WERI-Rb-1 (cell line): ENCODE measurements at regions not wholly inside any gene's neighbourhood (a gene's known extent, or its start where the extent isn't known, plus 50 kb on each side); places are given as distances from the start of the nearest gene placed in this dataset.

ENCODE experiments used
- DNase-seq: peaks from one replicate; pipeline ENCODE4 v3.0.0-alpha.2; 2020
- H3K27ac ChIP-seq: fragments of 250-450 bp; sonication (Bioruptor Pico); 2 replicates; pipeline ENCODE4 v1.5.1; 2020; ENCODE audit warnings: mild to moderate bottlenecking, moderate library complexity
- H3K27me3 ChIP-seq: fragments of 250-450 bp; sonication (Bioruptor Pico); 2 replicates; pipeline ENCODE4 v1.5.1; 2021; ENCODE audit warnings: mild to moderate bottlenecking, low read depth, moderate library complexity; ENCODE audit not compliant: insufficient read depth, severe bottlenecking
- H3K36me3 ChIP-seq: fragments of 250-450 bp; sonication (Bioruptor Pico); 2 replicates; pipeline ENCODE4 v1.5.1; 2020; ENCODE audit warnings: mild to moderate bottlenecking, moderate library complexity
- H3K4me3 ChIP-seq: 2 replicates; pipeline ENCODE4 v1.5.1; 2011; ENCODE audit warnings: low read depth, mild to moderate bottlenecking, control low read depth, low read length
- H3K9me3 ChIP-seq: fragments of 250-450 bp; sonication (Bioruptor Pico); 2 replicates; pipeline ENCODE4 v1.5.1; 2021; ENCODE audit warnings: mild to moderate bottlenecking, moderate library complexity; ENCODE audit not compliant: severe bottlenecking
- TF ChIP-seq, protein P1 (sequence below): IDR thresholded peaks from 2 replicates; pipeline ENCODE4 v1.5.1; 2011; ENCODE audit warnings: low read depth, mild to moderate bottlenecking, control low read depth, inconsistent platforms, low read length

DNA sequence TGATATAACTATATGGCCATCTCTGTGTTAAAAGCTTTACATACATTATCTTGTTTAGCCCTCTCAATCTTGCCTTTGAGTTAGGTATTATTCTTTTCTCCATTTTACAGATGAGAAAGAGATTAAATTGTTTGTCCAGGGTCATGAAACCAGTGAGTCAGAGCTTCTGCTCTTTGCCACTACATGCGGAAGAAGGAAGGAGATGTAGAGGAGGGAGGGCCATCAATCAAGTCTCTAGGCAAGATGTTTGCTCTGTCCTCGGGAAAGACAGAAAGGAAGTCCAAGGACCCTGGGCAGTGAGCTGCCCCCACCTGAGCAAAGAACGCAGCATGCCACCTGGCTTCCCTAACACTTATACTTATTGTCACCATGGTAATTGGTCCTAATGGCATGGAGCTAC is 133.7 kb upstream of the IL1RAPL2 start:
- no peak overlapping the region for H3K4me3 ChIP-seq
- no peaks in the 10 kb centered on the region for H3K9me3 ChIP-seq
- TF ChIP-seq, protein P1, sequence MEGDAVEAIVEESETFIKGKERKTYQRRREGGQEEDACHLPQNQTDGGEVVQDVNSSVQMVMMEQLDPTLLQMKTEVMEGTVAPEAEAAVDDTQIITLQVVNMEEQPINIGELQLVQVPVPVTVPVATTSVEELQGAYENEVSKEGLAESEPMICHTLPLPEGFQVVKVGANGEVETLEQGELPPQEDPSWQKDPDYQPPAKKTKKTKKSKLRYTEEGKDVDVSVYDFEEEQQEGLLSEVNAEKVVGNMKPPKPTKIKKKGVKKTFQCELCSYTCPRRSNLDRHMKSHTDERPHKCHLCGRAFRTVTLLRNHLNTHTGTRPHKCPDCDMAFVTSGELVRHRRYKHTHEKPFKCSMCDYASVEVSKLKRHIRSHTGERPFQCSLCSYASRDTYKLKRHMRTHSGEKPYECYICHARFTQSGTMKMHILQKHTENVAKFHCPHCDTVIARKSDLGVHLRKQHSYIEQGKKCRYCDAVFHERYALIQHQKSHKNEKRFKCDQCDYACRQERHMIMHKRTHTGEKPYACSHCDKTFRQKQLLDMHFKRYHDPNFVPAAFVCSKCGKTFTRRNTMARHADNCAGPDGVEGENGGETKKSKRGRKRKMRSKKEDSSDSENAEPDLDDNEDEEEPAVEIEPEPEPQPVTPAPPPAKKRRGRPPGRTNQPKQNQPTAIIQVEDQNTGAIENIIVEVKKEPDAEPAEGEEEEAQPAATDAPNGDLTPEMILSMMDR: no peak
- H3K27ac ChIP-seq: no peak overlapping the region
- DNase-seq: no peak
- no peaks in the 10 kb centered on the region for H3K36me3 ChIP-seq
- H3K27me3 ChIP-seq: peaks cover 51% of the 10 kb centered on the region

DNA sequence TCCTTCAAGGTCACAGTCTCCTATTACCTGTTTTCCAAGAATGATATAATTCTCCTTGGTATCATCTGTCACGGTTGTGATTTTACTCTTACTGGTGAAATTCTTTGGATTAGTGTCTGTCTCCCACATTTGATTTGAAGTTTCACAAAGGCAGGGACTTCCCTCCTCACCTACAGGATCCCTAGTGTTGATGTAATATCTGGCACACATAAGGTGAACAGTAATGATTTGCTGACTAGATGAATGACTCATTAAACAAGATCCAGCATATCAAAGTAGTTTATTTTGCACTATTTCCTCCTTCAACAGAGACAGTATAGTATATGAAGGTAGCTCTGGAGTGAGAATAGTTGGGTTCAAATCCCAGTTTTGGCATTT is 135.3 kb upstream of the IL1RAPL2 start:
- peaks cover 47% of the 10 kb centered on the region for H3K27me3 ChIP-seq
- H3K27ac ChIP-seq: no peak overlapping the region
- no peaks in the 10 kb centered on the region for H3K36me3 ChIP-seq
- TF ChIP-seq, protein P1: no peak
- H3K4me3 ChIP-seq: no peak overlapping the region
- no peaks in the 10 kb centered on the region for H3K9me3 ChIP-seq
- DNase-seq: no peak

DNA sequence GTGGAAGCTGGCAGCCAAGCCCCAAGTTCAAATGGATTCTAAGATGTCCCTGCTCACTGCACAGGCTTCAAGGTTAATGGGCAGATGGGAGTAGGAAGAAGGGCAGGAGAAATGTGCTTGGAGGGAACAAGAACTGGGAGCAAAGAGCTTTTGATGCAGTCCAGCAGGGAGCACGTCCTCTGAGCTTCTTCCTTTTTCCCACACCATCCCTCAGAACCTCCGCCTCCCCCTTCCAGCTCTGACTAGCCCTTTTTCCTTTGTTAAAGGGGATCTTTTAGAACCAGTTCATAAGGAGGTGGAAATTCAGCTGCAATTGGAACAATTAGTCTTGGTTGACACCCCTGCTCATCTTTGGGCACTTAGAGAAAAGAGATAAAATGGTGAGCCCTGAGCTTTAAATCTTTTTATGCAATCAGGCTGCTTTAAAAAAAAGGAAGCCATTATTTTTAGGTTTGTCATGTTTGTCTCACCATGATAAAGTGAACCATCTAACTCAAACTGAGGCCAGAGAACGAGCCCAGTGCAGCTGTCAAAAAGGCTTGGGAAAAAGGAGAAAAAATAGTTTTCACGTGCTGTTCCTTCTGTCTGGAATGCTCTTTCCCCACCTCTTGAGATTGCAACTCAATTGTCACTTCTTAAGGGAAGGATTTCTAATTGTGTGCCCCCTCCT is 135.8 kb upstream of the IL1RAPL2 start:
- DNase-seq: no peak
- no peaks in the 10 kb centered on the region for H3K9me3 ChIP-seq
- TF ChIP-seq, protein P1: no peak
- no peak overlapping the region for H3K4me3 ChIP-seq
- no peaks in the 10 kb centered on the region for H3K36me3 ChIP-seq
- H3K27me3 ChIP-seq: peaks cover 48% of the 10 kb centered on the region
- no peak overlapping the region for H3K27ac ChIP-seq

DNA sequence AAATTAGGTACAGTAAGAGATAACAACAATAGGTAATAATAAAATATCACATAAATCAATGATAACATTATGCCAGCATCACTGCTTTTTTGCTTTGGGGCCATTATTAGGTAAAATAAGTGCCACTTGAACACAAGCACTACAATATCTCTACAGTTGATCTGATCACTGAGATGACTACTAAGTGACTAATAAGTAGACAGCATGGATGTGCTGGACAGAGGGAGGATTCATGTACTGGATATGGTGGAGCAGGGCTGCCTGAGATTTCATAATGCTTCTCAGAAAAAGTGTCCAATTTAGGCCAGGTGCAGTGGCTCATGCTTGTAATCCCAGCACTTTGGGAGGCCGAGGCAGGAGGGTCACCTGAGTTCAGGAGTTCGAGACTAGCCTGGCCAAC is 137.8 kb upstream of the IL1RAPL2 start:
- H3K9me3 ChIP-seq: no peaks in the 10 kb centered on the region
- DNase-seq: no peak
- H3K4me3 ChIP-seq: no peak overlapping the region
- H3K27me3 ChIP-seq: peaks cover 44% of the 10 kb centered on the region
- H3K27ac ChIP-seq: no peak overlapping the region
- no peaks in the 10 kb centered on the region for H3K36me3 ChIP-seq
- TF ChIP-seq, protein P1: no peak

DNA sequence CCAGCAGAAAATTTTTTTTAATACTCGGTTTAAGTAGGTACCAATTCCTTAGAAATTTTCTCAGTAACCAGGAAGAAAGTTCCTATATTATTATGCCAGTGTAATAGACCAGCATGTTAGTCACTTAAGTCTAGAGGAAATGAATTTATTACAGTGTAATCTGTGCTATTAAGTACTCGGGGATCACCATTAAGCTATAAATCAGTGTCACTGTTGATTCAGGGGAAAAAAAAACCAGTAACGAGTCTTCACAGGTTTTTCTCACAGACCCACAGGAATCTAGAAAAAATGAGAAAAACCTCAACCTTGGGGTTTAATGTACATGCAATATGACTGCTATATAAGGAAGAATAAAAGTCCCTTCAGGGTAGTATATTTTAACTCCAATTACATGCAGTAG is 138.3 kb upstream of the IL1RAPL2 start:
- DNase-seq: no peak
- H3K9me3 ChIP-seq: no peaks in the 10 kb centered on the region
- H3K27ac ChIP-seq: no peak overlapping the region
- TF ChIP-seq, protein P1: no peak
- H3K27me3 ChIP-seq: peaks cover 38% of the 10 kb centered on the region
- no peak overlapping the region for H3K4me3 ChIP-seq
- no peaks in the 10 kb centered on the region for H3K36me3 ChIP-seq

DNA sequence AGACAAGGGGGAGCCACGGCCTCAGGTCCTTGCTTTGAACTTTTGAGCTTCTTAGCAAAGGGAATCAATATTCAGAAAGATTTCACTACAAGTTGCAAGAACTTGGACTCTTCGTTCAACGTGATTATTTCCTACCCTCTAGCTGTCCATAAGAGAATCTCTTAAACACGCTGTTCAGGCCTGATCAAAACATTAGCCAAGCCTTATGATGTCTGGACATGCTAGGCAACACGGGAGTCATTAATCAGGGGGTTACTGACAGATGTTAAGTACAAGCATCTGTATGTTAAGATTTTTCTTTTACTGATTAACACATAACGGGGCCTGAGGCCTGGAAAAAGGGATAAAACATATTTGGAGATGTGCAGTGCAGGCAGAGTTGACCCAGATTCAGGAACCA is 138.9 kb upstream of the IL1RAPL2 start:
- Histone ChIP-seq H3K27ac (no peak overlapping the region), H3K36me3 (no peaks in the 10 kb centered on the region), H3K4me3 (no peak overlapping the region), H3K27me3 (peaks cover 39% of the 10 kb centered on the region), H3K9me3 (no peaks in the 10 kb centered on the region)
- TF ChIP-seq, protein P1: no peak
- DNase-seq: no peak
